ENCODE measurements at regions not wholly inside any gene's neighbourhood (a gene's known extent, or its start where the extent isn't known, plus 50 kb on each side); places are given as distances from the start of the nearest gene placed in this dataset.
"Not testable (repeated sequence)": the region's sequence is repeated elsewhere in the genome, so short reads cannot be mapped to it uniquely, and the experiment has no call there.

DNA sequence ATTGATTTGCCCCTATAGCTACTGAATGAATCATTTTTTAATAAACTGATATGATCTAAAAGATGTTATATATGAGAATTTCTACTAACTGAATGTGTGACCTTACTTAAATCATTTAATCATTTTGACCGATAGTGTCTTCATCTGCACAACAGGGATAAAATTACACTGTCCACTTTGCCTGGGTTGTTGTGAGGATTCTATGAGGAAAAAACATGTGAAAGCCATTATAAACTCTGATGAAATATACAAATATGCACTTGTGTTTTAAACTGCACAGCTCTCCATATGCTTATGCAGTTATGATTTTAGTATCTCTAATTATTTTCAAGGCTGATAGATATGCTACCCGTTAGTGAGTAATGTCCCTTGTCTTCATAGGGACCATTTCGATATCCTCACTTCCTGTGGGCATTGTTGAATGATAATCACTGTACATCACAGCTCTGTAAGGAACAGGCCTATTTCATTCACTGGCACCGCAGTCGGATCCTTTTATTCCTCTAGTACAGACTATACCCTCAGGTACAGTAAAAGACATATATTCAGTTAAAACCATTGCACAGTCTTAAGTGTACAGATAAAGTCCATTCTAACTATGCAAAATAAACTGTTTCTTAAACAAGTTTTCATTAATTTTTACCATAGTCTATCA, 88.7 kb upstream of the RAP1B start:
- Mint-ChIP-seq H3K9me3 (no peaks in the 10 kb centered on the region), H3K4me3 (no peak overlapping the region), H3K36me3 (ENCODE audit: insufficient read depth) (no peaks in the 10 kb centered on the region), H3K27me3 (no peaks in the 10 kb centered on the region), H3K27ac (no peak overlapping the region), H3K4me1 (ENCODE audit: low read depth in 2 of 2) (peaks cover 0 to 2% of the 10 kb centered on the region in 2 donors)
- DNase-seq (no peak), ATAC-seq (replicated peaks) (no peak)

DNA sequence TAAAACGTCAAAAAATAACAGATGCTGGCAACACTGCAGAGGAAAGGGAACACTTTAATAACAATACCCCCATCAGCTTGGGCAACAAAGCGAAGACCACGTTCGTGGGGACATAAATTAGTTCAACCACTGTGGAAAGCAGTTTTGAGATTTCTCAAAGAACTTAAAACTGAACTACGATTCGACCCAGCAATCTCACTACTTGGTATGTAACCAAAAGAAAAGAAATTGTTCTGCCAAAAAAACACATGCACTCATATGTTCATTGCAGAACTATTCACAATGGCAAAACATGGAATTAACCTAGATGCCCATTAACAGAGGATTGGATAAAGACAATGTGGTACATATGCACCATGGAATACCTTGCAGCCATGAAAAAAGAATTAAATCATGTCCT, 81.2 kb upstream of the RAP1B start:
- no peaks in the 10 kb centered on the region for H3K27me3 Mint-ChIP-seq
- no peak overlapping the region for H3K4me3 Mint-ChIP-seq
- ATAC-seq (replicated peaks) (no peak), DNase-seq (no peak)
- H3K36me3 Mint-ChIP-seq (ENCODE audit: insufficient read depth) = no peaks in the 10 kb centered on the region
- peaks cover 12 to 28% of the 10 kb centered on the region in 2 donors for H3K4me1 Mint-ChIP-seq (ENCODE audit: low read depth in 2 of 2)
- peak overlapping the region in 1 of 2 donors; percentile 16 for H3K27ac Mint-ChIP-seq
- no peaks in the 10 kb centered on the region for H3K9me3 Mint-ChIP-seq

DNA sequence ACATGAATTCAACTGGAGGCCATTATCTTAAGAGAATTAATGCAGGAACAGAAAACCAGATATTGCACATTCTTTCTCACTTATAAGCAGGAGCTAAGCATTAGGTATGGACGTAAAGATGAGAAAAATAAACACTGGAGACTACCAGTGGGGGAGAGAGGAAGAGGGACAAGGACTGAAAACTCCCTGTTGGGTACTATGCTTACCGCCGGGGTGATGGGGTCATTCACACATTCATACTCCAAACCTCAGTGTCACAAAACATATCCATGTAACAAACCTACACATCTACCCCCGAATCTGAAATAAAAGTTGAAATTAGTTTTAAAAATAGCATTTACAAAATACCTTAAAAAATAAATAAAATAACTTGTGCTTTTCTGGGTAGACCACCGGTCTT, 80.8 kb upstream of the RAP1B start:
- Mint-ChIP-seq H3K36me3 (ENCODE audit: insufficient read depth) (no peaks in the 10 kb centered on the region), H3K4me3 (peak overlapping the region in 1 of 2 donors; percentile 23), H3K27me3 (no peaks in the 10 kb centered on the region), H3K27ac (no peak overlapping the region), H3K9me3 (no peaks in the 10 kb centered on the region), H3K4me1 (ENCODE audit: low read depth in 2 of 2) (peaks cover 12 to 28% of the 10 kb centered on the region in 2 donors)
- ATAC-seq (replicated peaks) = no peak
- DNase-seq = no peak

DNA sequence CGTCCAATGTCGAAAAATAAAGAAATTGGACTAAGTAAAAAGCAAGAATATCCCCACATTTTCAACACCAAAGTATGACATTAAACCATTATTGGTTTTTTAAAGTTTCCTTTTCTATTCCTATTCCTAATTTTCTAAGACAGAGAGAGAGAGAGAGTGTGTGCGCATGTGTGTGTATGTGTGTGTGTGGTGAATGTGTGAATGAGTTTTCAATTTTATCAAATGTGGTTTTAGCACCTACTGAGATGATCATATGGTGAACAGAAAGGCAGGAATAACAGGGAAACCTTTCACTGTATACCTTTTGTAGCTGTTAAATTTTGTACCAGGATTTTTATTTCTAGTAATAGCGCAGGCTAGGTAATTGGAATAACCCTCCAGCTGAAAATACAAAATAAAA, 80.4 kb upstream of the RAP1B start:
- no peak for DNase-seq
- H3K27me3 Mint-ChIP-seq = no peaks in the 10 kb centered on the region
- no peaks in the 10 kb centered on the region for H3K36me3 Mint-ChIP-seq (ENCODE audit: insufficient read depth)
- H3K9me3 Mint-ChIP-seq = no peaks in the 10 kb centered on the region
- H3K27ac Mint-ChIP-seq = no peak overlapping the region
- peaks cover 12 to 28% of the 10 kb centered on the region in 2 donors for H3K4me1 Mint-ChIP-seq (ENCODE audit: low read depth in 2 of 2)
- ATAC-seq (replicated peaks) = peak; percentile 52
- peak overlapping the region; percentile 6 to 23 for H3K4me3 Mint-ChIP-seq

DNA sequence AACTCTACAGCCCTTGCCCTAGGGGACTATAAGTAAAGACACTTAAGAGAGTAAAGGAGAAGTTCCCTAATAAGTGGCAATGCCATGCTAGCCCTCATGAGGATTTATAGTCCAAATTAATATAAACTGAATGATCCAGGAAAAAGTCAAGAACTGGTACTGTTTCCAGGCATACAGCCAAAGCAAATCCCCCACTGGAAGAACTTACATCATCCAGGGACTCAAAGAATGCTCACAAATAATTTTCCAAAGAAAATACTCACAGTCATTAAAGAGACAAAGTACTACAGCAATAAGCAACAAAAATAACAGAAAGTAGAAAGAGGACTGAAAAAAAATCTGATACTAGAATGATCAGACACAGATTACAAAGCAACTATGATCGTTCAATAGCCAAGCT, 79.7 kb upstream of the RAP1B start:
- Mint-ChIP-seq H3K36me3 (ENCODE audit: insufficient read depth) (no peaks in the 10 kb centered on the region), H3K27ac (no peak overlapping the region), H3K4me3 (no peak overlapping the region), H3K9me3 (no peaks in the 10 kb centered on the region), H3K4me1 (ENCODE audit: low read depth in 2 of 2) (peaks cover 12 to 28% of the 10 kb centered on the region in 2 donors), H3K27me3 (no peaks in the 10 kb centered on the region)
- ATAC-seq (replicated peaks) (no peak), DNase-seq (no peak)

DNA sequence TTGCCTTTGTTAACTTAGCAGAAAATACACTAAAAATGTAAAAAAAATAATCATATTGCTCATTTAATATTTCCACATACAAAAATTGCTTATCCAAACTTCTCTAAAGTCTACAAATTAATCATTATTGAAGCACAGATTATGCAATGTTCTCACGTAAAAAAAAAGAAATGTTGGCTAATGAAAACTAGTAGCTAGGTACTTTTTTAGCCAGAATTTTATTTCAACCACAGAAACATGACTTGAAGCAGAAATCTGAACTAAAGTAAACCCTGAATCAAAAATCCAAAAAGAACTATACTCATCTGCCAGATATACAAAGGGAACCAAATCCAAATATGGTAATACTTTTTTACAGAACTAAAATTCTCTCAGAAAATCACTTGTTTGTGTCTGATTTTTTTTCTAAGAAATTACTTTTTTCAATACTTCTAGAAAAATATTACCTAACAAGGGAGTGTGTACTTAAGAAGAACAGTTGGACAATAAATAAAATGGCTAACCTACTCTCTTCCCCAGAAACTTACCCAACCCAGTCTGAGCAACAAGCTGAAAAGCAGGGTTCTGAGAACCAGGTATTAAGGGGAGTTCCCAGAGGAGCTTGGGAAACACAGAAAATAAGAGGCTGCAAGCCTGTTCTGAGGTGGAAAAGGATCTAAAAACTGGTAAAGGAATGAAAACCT, 78.4 kb upstream of the RAP1B start:
- Mint-ChIP-seq H3K4me3 (no peak overlapping the region), H3K27me3 (no peaks in the 10 kb centered on the region), H3K36me3 (ENCODE audit: insufficient read depth) (no peaks in the 10 kb centered on the region), H3K4me1 (ENCODE audit: low read depth in 2 of 2) (peaks cover 16 to 36% of the 10 kb centered on the region in 2 donors), H3K27ac (peak overlapping the region; percentile 17 to 81), H3K9me3 (no peaks in the 10 kb centered on the region)
- ATAC-seq (replicated peaks) = no peak
- DNase-seq = no peak

DNA sequence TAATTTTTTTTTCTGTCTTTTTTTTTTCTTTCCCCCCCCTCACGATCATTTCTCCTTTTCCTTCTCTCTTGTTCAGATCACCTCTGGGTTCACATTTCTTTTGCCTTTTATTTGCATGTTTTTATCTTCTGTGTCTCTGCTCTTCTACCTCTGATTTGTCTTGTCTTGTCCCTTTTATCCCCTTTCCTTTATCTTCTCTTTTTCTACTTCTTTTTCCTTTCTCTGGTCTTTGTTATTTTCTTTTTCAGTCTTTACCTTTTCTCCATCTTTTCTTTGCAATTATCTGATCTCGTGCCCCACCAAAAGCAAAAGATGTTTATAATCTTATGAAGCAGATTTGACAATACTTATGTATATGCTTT, 77.8 kb upstream of the RAP1B start:
- no peaks in the 10 kb centered on the region for H3K36me3 Mint-ChIP-seq (ENCODE audit: insufficient read depth)
- DNase-seq = no peak
- H3K27me3 Mint-ChIP-seq = no peaks in the 10 kb centered on the region
- H3K9me3 Mint-ChIP-seq = no peaks in the 10 kb centered on the region
- ATAC-seq (replicated peaks) = no peak
- peaks cover 18 to 38% of the 10 kb centered on the region in 2 donors for H3K4me1 Mint-ChIP-seq (ENCODE audit: low read depth in 2 of 2)
- H3K4me3 Mint-ChIP-seq = no peak overlapping the region
- H3K27ac Mint-ChIP-seq = peak overlapping the region in 1 of 2 donors; percentile 81

DNA sequence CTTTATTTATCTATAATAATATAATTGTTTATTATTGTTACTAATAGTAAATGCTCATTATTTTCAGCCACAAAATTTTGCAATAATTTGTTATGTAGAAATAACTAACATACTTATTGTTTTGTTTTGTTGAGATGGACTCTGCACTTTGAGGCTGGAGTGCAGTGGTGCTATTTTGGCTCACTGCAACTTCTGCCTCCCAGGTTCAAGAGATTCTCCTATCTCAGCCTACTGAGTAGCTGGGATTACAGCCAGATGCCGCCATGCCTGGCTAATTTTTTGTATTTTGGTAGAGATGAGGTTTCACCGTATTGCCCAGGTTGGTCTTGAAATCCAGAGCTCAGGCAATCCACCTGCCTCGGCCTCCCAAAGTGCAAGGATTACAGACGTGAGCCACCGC, 76.6 kb upstream of the RAP1B start:
- ATAC-seq (replicated peaks) (no peak), DNase-seq (no peak)
- no peak overlapping the region for H3K4me3 Mint-ChIP-seq
- no peak overlapping the region for H3K27ac Mint-ChIP-seq
- no peaks in the 10 kb centered on the region for H3K27me3 Mint-ChIP-seq
- peaks cover 2% of the 10 kb centered on the region for H3K36me3 Mint-ChIP-seq (ENCODE audit: insufficient read depth)
- H3K9me3 Mint-ChIP-seq = no peaks in the 10 kb centered on the region
- H3K4me1 Mint-ChIP-seq (ENCODE audit: low read depth in 2 of 2) = peaks cover 18 to 37% of the 10 kb centered on the region in 2 donors

DNA sequence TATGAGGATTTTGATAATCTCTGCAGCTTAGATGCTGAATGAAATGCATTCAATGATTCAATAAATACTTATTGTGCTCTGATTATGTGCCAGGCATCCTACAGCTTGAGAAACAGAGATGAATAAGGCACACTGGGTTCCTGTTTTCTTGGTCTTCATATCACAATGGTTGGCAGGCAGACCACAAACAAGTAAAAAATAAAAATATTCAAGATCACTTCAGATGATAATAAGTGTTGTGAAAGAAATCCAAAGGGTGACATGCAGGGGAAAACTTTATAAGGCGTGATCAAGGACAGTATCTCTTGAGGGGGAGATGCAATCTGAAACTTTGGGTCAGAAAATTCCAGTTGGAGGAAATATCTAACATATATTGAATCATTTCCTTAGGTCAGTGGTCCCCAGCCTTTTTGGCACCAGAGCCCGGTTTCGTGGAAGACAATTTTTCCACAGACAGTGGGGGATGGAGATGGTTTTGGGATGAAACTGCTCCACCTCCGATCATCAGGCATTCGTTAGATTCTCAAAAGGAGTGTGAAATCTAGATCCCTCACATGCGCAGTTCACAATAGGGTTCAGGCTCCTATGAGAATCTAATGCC, 73.7 kb upstream of the RAP1B start:
- DNase-seq (no peak), ATAC-seq (replicated peaks) (peak; percentile 24)
- H3K36me3 Mint-ChIP-seq (ENCODE audit: insufficient read depth) = peaks cover 11% of the 10 kb centered on the region
- no peaks in the 10 kb centered on the region for H3K27me3 Mint-ChIP-seq
- peak overlapping the region in 1 of 2 donors; percentile 80 for H3K27ac Mint-ChIP-seq
- H3K9me3 Mint-ChIP-seq = no peaks in the 10 kb centered on the region
- H3K4me3 Mint-ChIP-seq = peak overlapping the region; percentile 22 to 70
- H3K4me1 Mint-ChIP-seq (ENCODE audit: low read depth in 2 of 2) = peaks cover 25 to 45% of the 10 kb centered on the region in 2 donors

DNA sequence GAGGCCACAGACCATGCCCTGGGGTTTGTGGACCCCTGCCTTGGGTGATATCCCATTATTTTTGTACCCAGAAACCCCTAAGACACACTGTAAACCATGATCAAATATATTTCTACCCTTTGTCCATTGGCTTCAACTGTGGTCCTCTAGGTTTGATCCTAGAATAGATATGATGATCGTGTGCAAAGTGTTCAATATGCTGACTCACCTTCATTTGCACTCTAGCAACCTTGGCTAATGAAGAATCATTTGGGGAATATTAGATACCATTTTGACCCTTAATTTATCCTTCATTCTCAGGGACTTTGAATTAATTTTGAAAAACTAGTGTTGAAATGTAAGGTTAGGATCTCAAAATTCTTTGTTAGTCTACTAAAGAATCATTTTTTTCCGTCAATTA, 73.1 kb upstream of the RAP1B start:
- no peak for ATAC-seq (replicated peaks)
- no peak overlapping the region for H3K27ac Mint-ChIP-seq
- peak overlapping the region in 1 of 2 donors; percentile 70 for H3K4me3 Mint-ChIP-seq
- peaks cover 11% of the 10 kb centered on the region for H3K36me3 Mint-ChIP-seq (ENCODE audit: insufficient read depth)
- no peaks in the 10 kb centered on the region for H3K27me3 Mint-ChIP-seq
- H3K9me3 Mint-ChIP-seq = no peaks in the 10 kb centered on the region
- DNase-seq = no peak
- H3K4me1 Mint-ChIP-seq (ENCODE audit: low read depth in 2 of 2) = peaks cover 25 to 49% of the 10 kb centered on the region in 2 donors

DNA sequence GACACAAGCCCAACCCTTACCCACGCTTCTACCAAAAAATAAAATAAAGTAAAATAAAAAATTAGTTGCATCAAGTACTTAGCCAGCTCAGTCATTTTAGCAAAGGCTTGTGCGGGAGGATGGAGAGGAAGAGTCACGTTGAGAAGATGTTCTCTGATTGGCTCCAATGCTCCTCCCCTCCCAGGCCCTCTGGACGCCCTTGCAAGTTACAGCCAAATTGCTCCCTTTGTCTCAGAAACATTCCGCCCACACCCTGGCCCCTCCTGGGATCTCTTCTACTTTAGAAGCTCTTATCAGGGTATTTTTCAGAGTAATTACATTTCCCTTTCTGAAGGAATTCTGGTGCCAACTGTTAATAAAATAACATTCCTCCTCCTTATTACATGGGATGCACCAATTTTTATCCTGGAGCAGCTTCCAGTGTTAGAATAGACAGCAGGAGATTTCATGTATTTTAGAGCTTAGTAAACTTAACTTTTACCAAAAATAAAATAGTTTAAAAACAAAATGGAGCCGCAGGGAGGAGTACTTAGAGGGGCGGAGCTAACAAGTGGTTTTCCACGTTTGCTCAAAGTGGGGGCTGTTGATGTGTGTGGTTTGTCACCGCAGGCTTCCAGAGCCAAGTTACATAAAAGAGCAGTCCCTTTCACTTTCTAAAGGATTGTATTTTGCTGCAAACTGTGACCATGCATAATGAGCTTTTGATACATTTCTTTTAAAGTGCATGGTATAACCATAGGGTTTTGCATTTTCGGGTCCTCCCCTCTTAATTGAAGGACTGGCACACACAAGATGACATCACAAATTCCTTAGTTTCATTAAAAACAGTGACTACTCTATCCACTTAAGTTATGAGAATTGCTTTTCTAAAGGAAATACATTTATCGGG, 71.7 kb upstream of the RAP1B start:
- DNase-seq (peak; percentile 48 to 55 (median 52)), ATAC-seq (replicated peaks) (peak; percentile 96)
- peaks cover 25 to 47% of the 10 kb centered on the region in 2 donors for H3K4me1 Mint-ChIP-seq (ENCODE audit: low read depth in 2 of 2)
- H3K4me3 Mint-ChIP-seq = peak overlapping the region; percentile 64 to 73
- peaks cover 11% of the 10 kb centered on the region for H3K36me3 Mint-ChIP-seq (ENCODE audit: insufficient read depth)
- no peaks in the 10 kb centered on the region for H3K27me3 Mint-ChIP-seq
- H3K27ac Mint-ChIP-seq = peak overlapping the region; percentile 78 to 79
- H3K9me3 Mint-ChIP-seq = no peaks in the 10 kb centered on the region

DNA sequence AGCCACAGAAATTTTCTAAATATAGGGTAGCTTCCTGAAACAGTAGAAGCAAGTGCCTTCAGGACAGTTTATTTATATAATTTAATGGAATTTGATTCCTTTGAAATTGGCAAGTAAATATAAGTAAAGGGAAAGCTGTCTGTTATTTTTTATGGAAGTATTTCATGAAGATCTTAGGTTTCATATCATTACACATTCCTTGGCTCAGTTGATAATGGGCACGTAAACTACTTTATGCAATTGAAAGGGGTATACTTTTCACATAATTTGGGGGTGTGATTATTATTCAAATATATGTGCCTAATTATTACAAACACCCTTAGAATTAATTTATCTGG, 71.1 kb upstream of the RAP1B start:
- DNase-seq (no peak), ATAC-seq (replicated peaks) (no peak)
- peaks cover 11% of the 10 kb centered on the region for H3K36me3 Mint-ChIP-seq (ENCODE audit: insufficient read depth)
- H3K27ac Mint-ChIP-seq = peak overlapping the region in 1 of 2 donors; percentile 78
- H3K4me3 Mint-ChIP-seq = peak overlapping the region; percentile 64 to 73
- no peaks in the 10 kb centered on the region for H3K9me3 Mint-ChIP-seq
- H3K27me3 Mint-ChIP-seq = no peaks in the 10 kb centered on the region
- H3K4me1 Mint-ChIP-seq (ENCODE audit: low read depth in 2 of 2) = peaks cover 25 to 47% of the 10 kb centered on the region in 2 donors

DNA sequence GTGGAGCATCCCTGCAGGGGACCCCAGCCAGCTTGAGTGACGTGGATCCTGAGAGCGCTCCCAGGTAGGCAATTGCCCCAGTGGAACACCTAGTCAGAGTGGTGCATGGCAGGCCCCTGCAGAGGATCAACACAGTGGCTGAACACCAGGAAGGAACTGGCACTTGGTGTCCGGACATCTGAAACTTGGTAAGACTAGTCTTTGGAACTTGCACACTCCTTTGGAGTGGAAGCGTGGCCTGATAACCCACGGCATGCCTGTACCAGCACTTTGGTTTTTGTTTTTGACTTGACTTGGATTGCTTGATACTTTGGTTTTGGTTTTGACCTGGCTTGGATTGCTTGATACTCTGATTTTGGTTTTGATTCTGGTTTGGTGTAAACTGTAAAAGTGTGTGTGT, 69.9 kb upstream of the RAP1B start:
- not testable (repeated sequence) for H3K27me3 Mint-ChIP-seq; H3K9me3 Mint-ChIP-seq; DNase-seq; H3K27ac Mint-ChIP-seq; ATAC-seq (replicated peaks)
- peak overlapping the region; percentile 16 to 33 for H3K4me3 Mint-ChIP-seq
- H3K4me1 Mint-ChIP-seq (ENCODE audit: low read depth in 2 of 2) = peaks cover 25 to 47% of the 10 kb centered on the region in 2 donors
- H3K36me3 Mint-ChIP-seq (ENCODE audit: insufficient read depth) = peaks cover 11% of the 10 kb centered on the region

Data from effector memory CD8-positive, alpha-beta T cell (primary cell).